ENCODE measurements at regions not wholly inside any gene's neighbourhood (a gene's known extent, or its start where the extent isn't known, plus 50 kb on each side); places are given as distances from the start of the nearest gene placed in this dataset.

- H2BK15ac ChIP-seq (ENCODE audit: low read length) = no peak overlapping the region
- no peak overlapping the region for H2BK120ac ChIP-seq (replicated peaks; ENCODE audit: low read depth, low read length)
- peaks cover 0 to 6% of the 10 kb centered on the region in 2 experiments; a peak in 2 of 4 replicates for H3K9me3 ChIP-seq (ENCODE audit: insufficient read depth in 2 of 2, low read depth in 1 of 2, low read length in 1 of 2)
- FAIRE-seq (no peak), DNase-seq (ENCODE audit: low read depth in 1 of 2, low spot score in 2 of 2) (no peak)
- no peak overlapping the region for H3K23ac ChIP-seq (ENCODE audit: insufficient read length)
- H2BK20ac ChIP-seq (ENCODE audit: low read length) = no peak overlapping the region
- no peak overlapping the region for H3K4me2 ChIP-seq (ENCODE audit: insufficient read depth in 1 of 2, low read depth in 2 of 2, low read length in 2 of 2)
- H4K20me1 ChIP-seq (replicated peaks in 1 of 2; ENCODE audit: control insufficient read depth in 1 of 2, insufficient read depth in 2 of 2, low read length in 2 of 2) = no peaks in the 10 kb centered on the region
- no peak overlapping the region for H4K91ac ChIP-seq (replicated peaks; ENCODE audit: insufficient read length, low read length)
- H3K27ac ChIP-seq (ENCODE audit: low read depth, low read length) = no peak overlapping the region
- 91% methylated on average over 7 of the region's 7 CpGs; no CpG with 5 or more reads in 1 of the 2 experiments for WGBS, 2 experiments (ENCODE audit: extremely low coverage in 1 of 2, insufficient coverage in 1 of 2, insufficient read length in 1 of 2, insufficient replicate concordance in 2 of 2, low coverage in 1 of 2, low lambda C conversion rate in 2 of 2, missing lambda C conversion rate in 1 of 2)
- no peaks in the 10 kb centered on the region for H3K79me1 ChIP-seq (ENCODE audit: low read depth, low read length)
- H3K56ac ChIP-seq (replicated peaks; ENCODE audit: insufficient read length, low read depth, low read length) = no peak overlapping the region
- H3K79me2 ChIP-seq (ENCODE audit: control insufficient read depth in 1 of 2, insufficient read depth in 2 of 2, low read length in 2 of 2) = no peaks in the 10 kb centered on the region; a peak in 1 of 4 replicates
- H4K8ac ChIP-seq (ENCODE audit: extremely low read depth, insufficient read depth, low read length) = no peak overlapping the region
- H3K14ac ChIP-seq (ENCODE audit: insufficient read length) = no peak overlapping the region
- no peak overlapping the region for H4K5ac ChIP-seq (ENCODE audit: insufficient read length, low read depth, low read length)
- H3K23me2 ChIP-seq (ENCODE audit: low read depth, low read length) = no peaks in the 10 kb centered on the region; the same call in 1 of the 2 replicates
- peak overlapping the region; percentile 86; the same call in 1 of the 2 replicates for H2BK12ac ChIP-seq (ENCODE audit: low read depth, low read length)
- H2BK5ac ChIP-seq (ENCODE audit: low read depth, low read length) = no peak overlapping the region; the same call in 1 of the 2 replicates
- peaks cover 10 to 25% (median 17%) of the 10 kb centered on the region in 4 experiments for H3K4me1 ChIP-seq (replicated peaks in 1 of 4; ENCODE audit: control insufficient read depth in 3 of 4, insufficient read depth in 4 of 4, low read length in 3 of 4)
- H3K27me3 ChIP-seq (replicated peaks in 1 of 4; ENCODE audit: control insufficient read depth in 3 of 4, extremely low read depth in 1 of 4, insufficient read depth in 3 of 4, low read length in 3 of 4) = 0 out of 7 replicates have a peak, but pooled peaks cover 0 to 2% (median 0%) of the 10 kb centered on the region in 4 experiments
- H2AK5ac ChIP-seq (ENCODE audit: low read depth, low read length) = peak overlapping the region; percentile 82; the same call in 1 of the 2 replicates
- H2AFZ ChIP-seq (ENCODE audit: low read length) = 0 out of 2 replicates have a peak overlapping the region, but pooled peaks have one; percentile 1
- no peak for TF ChIP-seq CBX8 (IDR thresholded peaks at IDR 0.05; ENCODE audit: borderline replicate concordance, low read depth, low read length)
- TF ChIP-seq JUN (IDR thresholded peaks at IDR 0.05; ENCODE audit: low read depth, low read length) = no peak
- no peak for TF ChIP-seq ATF3 (IDR thresholded peaks at IDR 0.05; ENCODE audit: insufficient read depth, low read depth, low read length)
- no peak for TF ChIP-seq ASH2L (IDR thresholded peaks at IDR 0.05; ENCODE audit: low read length)
- no peak for TF ChIP-seq KDM1A (IDR thresholded peaks at IDR 0.05; ENCODE audit: borderline replicate concordance, low read length)
- TF ChIP-seq RXRA (IDR thresholded peaks at IDR 0.05; ENCODE audit: insufficient read depth, low read depth, low read length) = no peak
- no peak for TF ChIP-seq SUZ12 (IDR thresholded peaks at IDR 0.05; ENCODE audit: low read length)
- no peak overlapping the region for H3K18ac ChIP-seq (ENCODE audit: extremely low read depth, low read length)
- no peak overlapping the region for H3K4me3 ChIP-seq (ENCODE audit: extremely low read depth in 1 of 4, insufficient read depth in 2 of 4, low read depth in 3 of 4, low read length in 4 of 4)
- H3K4ac ChIP-seq (replicated peaks; ENCODE audit: insufficient read length, low read depth, low read length) = no peak overlapping the region
- POLR2A ChIA-PET (ENCODE audit: partially characterized antibody) = no interaction called here
- H3K36me3 ChIP-seq (ENCODE audit: control insufficient read depth in 2 of 4, insufficient read depth in 4 of 4, low read length in 3 of 4) = no peaks in the 10 kb centered on the region
- CTCF ChIA-PET (ENCODE audit: partially characterized antibody) = no interaction called here
- no peak overlapping the region for H3K9ac ChIP-seq (replicated peaks in 1 of 4; ENCODE audit: extremely low read depth in 1 of 4, low read depth in 3 of 4, low read length in 3 of 4)
These were observed 157.6 kb upstream of the NDUFV2 start for GRCh38 chr18:8944871-8945245.

Measured in H1 (cell line).